ENCODE measurements at regions not wholly inside any gene's neighbourhood (a gene's known extent, or its start where the extent isn't known, plus 50 kb on each side); places are given as distances from the start of the nearest gene placed in this dataset.
A peak's percentile ranks its signal among the peaks of the same experiment; 100 is the strongest.
"Not testable (repeated sequence)": the region's sequence is repeated elsewhere in the genome, so short reads cannot be mapped to it uniquely, and the experiment has no call there.

- no peak for DNase-seq
Observed at GRCh38 chr20:30511322-30512030, 746.0 kb upstream of the DEFB115 start.

GRCh38 chr20:30513050-30513628, 744.3 kb upstream of the DEFB115 start:
- no peak for DNase-seq

GRCh38 chr20:30515915-30516314, 741.5 kb upstream of the DEFB115 start:
- DNase-seq: not testable (repeated sequence)

GRCh38 chr20:30518906-30519305, 738.6 kb upstream of the DEFB115 start:
- DNase-seq: not testable (repeated sequence)

- not testable (repeated sequence) for DNase-seq
Observed at GRCh38 chr20:30521686-30522415, 735.6 kb upstream of the DEFB115 start.

GRCh38 chr20:30524155-30524554, 733.3 kb upstream of the DEFB115 start:
- DNase-seq: not testable (repeated sequence)

GRCh38 chr20:30524761-30525160, 732.7 kb upstream of the DEFB115 start:
- DNase-seq: not testable (repeated sequence)

- DNase-seq: not testable (repeated sequence)
Observed at GRCh38 chr20:30533653-30534052, 723.8 kb upstream of the DEFB115 start.

GRCh38 chr20:30537459-30537858, 720.0 kb upstream of the DEFB115 start:
- DNase-seq: peak in 1 of 2 donors; percentile 51

GRCh38 chr20:30540330-30541069, 717.0 kb upstream of the DEFB115 start:
- DNase-seq: not testable (repeated sequence)

- not testable (repeated sequence) for DNase-seq
Observed at GRCh38 chr20:30551236-30551635, 706.2 kb upstream of the DEFB115 start.

GRCh38 chr20:30556797-30557196, 700.7 kb upstream of the DEFB115 start:
- not testable (repeated sequence) for DNase-seq

GRCh38 chr20:30565086-30565485, 692.4 kb upstream of the DEFB115 start:
- not testable (repeated sequence) for DNase-seq

- DNase-seq: not testable (repeated sequence)
Observed at GRCh38 chr20:30569867-30570266, 687.6 kb upstream of the DEFB115 start.

- not testable (repeated sequence) for DNase-seq
Observed at GRCh38 chr20:30570622-30571021, 686.8 kb upstream of the DEFB115 start.

GRCh38 chr20:30574337-30574736, 683.1 kb upstream of the DEFB115 start:
- DNase-seq: not testable (repeated sequence)

GRCh38 chr20:30579069-30579468, 678.4 kb upstream of the DEFB115 start:
- not testable (repeated sequence) for DNase-seq

GRCh38 chr20:30579824-30580438, 677.5 kb upstream of the DEFB115 start:
- peak; percentile 20 to 78 for DNase-seq

- not testable (repeated sequence) for DNase-seq
Observed at GRCh38 chr20:30581839-30582238, 675.6 kb upstream of the DEFB115 start.

GRCh38 chr20:30584403-30584802, 673.1 kb upstream of the DEFB115 start:
- DNase-seq: not testable (repeated sequence)

GRCh38 chr20:30585244-30585796, 672.1 kb upstream of the DEFB115 start:
- DNase-seq: peak in 1 of 2 donors; percentile 77

GRCh38 chr20:30586178-30586577, 671.3 kb upstream of the DEFB115 start:
- DNase-seq: not testable (repeated sequence)
